ENCODE measurements at regions not wholly inside any gene's neighbourhood (a gene's known extent, or its start where the extent isn't known, plus 50 kb on each side); places are given as distances from the start of the nearest gene placed in this dataset.

DNA sequence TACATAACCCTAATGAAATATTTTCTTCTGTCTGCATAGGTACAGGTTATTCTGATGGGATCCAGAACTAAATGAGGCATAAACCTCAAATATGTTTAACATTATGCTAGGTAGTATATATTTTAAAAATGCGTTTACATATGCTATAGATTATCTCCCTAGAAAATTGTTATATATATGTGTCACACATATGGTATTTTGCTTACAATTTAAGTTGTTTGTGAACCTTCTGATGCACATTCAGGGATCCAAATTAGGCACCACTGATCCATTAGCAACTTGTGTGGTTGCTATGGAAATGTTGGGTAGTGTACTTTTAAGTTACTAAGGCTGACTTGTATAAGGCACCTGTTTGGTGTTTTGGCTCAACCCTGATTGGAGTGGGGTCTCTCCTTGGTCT lies 456.7 kb downstream of the AEBP2 start:
- H3K36me3 Mint-ChIP-seq (ENCODE audit: low read depth): no peaks in the 10 kb centered on the region
- no peak for ATAC-seq
- peaks cover 3% of the 10 kb centered on the region for H3K4me1 Mint-ChIP-seq (ENCODE audit: low read depth)
- no peaks in the 10 kb centered on the region for H3K9me3 Mint-ChIP-seq (ENCODE audit: insufficient read depth)
- CTCF ChIA-PET: interaction anchor here (1.0 kb wide), 1 partner anchor 157 kb away, joined by 3 read pairs; no protein-coding TSS in a partner anchor
- H3K27me3 Mint-ChIP-seq (ENCODE audit: low read depth): peaks cover 5% of the 10 kb centered on the region
- no peak overlapping the region for H3K27ac Mint-ChIP-seq
- no peak for DNase-seq
- H3K4me3 Mint-ChIP-seq: no peak overlapping the region
- POLR2A ChIA-PET: no interaction called here

DNA sequence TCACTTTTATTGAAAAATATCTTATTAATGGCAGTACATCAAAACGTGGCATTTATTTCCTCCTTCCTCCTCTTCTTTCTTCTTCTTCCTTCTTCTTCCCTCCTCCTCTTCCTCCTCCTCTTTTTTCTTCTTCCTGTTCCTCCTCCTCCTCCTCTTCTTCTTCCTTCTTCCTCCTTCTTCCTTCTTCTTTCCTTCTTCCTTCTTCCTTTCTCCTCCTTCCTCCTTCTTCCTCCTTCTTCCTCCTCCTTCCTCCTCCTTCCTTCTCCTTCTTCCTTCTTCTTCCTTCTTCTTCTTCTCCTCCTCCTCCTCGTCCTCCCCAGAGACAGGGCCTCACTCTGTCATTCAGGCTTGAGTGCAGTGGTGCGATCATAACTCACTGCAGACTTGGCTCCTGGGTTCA lies 457.2 kb downstream of the AEBP2 start:
- peaks cover 3% of the 10 kb centered on the region for H3K4me1 Mint-ChIP-seq (ENCODE audit: low read depth)

DNA sequence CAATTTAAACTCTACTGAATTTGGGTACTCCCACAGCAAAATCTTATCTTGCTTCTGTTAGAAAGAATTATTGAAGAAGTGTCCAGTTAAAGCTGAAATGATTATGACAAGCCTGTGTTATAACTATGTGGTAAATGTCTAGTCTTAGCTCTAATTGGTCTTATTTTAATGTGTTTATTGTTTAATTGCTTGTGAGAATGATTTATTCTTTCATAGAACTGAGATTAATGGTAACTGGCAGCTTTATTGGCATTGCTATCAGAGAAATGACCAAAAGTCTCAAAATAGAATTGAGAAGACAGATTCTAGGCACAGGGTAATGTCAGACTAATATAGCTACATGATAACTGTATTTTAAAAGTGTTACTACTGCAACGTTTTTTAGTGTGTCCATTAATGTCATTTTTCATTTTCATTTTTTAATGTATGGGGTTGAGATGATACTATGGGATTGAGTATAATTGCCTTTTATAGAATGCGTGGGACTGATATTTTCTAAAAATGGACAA lies 458.7 kb downstream of the AEBP2 start:
- ATAC-seq (no peak), DNase-seq (no peak)
- peaks cover 3% of the 10 kb centered on the region for H3K27me3 Mint-ChIP-seq (ENCODE audit: low read depth)
- H3K36me3 Mint-ChIP-seq (ENCODE audit: low read depth): no peaks in the 10 kb centered on the region
- ChIA-PET CTCF (interaction anchor here (0.9 kb wide), 1 partner anchor 17 kb away, joined by 3 read pairs; no protein-coding TSS in a partner anchor), POLR2A (no interaction called here)
- H3K27ac Mint-ChIP-seq: no peak overlapping the region
- H3K4me3 Mint-ChIP-seq: no peak overlapping the region
- H3K4me1 Mint-ChIP-seq (ENCODE audit: low read depth): peaks cover 3% of the 10 kb centered on the region
- no peaks in the 10 kb centered on the region for H3K9me3 Mint-ChIP-seq (ENCODE audit: insufficient read depth)

More for the DNA sequence above, 457.2 kb downstream of the AEBP2 start:
- Mint-ChIP-seq H3K4me3 (no peak overlapping the region), H3K27ac (no peak overlapping the region), H3K36me3 (ENCODE audit: low read depth) (no peaks in the 10 kb centered on the region), H3K9me3 (ENCODE audit: insufficient read depth) (no peaks in the 10 kb centered on the region), H3K27me3 (ENCODE audit: low read depth) (peaks cover 3% of the 10 kb centered on the region)
- POLR2A ChIA-PET: no interaction called here
- no peak for ATAC-seq
- CTCF ChIA-PET: interaction anchor here (1.0 kb wide), 1 partner anchor 157 kb away, joined by 3 read pairs; no protein-coding TSS in a partner anchor
- DNase-seq: no peak

DNA sequence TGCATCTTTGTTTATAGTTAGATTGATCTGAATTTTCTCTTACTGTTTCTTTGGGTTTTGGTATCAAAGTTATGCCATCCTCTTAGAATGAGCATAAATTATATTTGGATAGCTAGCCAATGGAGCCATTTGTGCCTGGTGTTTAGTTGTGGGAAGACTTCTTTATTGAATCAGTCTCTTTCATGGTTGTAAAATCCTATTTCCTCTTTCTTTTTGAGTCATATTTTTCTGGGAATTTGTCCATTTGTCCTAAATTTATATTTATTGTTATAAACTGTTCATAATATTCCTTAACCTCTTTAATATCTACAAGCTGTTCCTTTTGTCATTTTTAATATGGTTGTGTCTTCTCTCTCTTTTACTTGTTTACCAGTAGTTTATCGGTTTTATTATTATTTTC lies 462.5 kb downstream of the AEBP2 start:
- H3K4me3 Mint-ChIP-seq: no peak overlapping the region
- no peaks in the 10 kb centered on the region for H3K36me3 Mint-ChIP-seq (ENCODE audit: low read depth)
- no peaks in the 10 kb centered on the region for H3K27me3 Mint-ChIP-seq (ENCODE audit: low read depth)
- no peak overlapping the region for H3K27ac Mint-ChIP-seq
- no peak for ATAC-seq
- ChIA-PET CTCF (no interaction called here), POLR2A (no interaction called here)
- no peaks in the 10 kb centered on the region for H3K9me3 Mint-ChIP-seq (ENCODE audit: insufficient read depth)
- no peak for DNase-seq
- H3K4me1 Mint-ChIP-seq (ENCODE audit: low read depth): no peaks in the 10 kb centered on the region

DNA sequence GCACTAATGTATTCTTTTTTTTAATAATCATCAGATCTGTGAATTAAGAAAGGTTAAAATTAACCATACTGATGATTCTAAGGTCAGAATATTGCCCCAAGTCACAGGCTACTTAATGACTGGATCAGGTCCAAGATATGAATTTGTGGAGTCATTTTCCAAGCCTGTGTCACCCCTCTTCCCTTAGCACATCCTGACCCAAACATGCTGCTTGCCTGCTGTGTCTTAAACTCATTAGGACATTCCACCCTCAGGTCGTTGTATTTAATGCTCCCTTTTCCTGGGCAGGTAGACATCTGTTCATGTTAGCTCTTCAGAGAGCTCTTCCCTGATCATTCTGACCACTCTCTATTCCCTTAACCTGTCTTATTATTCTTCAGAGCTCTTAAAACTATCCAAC lies 463.5 kb upstream of the PDE3A start:
- ChIA-PET POLR2A (no interaction called here), CTCF (no interaction called here)
- no peak overlapping the region for H3K27ac Mint-ChIP-seq
- H3K36me3 Mint-ChIP-seq (ENCODE audit: low read depth): no peaks in the 10 kb centered on the region
- ATAC-seq: no peak
- H3K4me3 Mint-ChIP-seq: no peak overlapping the region
- no peaks in the 10 kb centered on the region for H3K9me3 Mint-ChIP-seq (ENCODE audit: insufficient read depth)
- peaks cover 5% of the 10 kb centered on the region for H3K4me1 Mint-ChIP-seq (ENCODE audit: low read depth)
- DNase-seq: no peak
- no peaks in the 10 kb centered on the region for H3K27me3 Mint-ChIP-seq (ENCODE audit: low read depth)

DNA sequence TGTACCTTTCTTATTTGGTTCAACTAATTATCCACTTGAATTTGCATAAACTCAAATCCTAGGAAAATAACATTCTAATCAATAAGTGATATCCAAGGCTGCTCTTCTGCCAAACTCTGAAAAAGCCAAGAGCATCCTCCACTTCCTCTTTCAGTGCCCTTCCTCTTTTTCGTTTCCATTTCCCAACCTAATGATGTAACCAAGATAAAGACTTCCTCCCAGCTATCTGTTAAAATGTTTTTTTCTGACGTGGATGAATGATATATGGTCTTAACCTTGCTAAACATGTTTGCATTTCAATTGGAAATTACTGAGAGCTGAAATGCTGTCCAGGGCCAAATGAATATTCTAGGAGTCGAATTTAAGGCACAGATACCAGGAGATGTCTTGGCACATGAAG lies 459.5 kb upstream of the PDE3A start:
- DNase-seq: no peak
- ChIA-PET POLR2A (no interaction called here), CTCF (no interaction called here)
- Mint-ChIP-seq H3K27ac (no peak overlapping the region), H3K4me1 (ENCODE audit: low read depth) (peaks cover 5% of the 10 kb centered on the region), H3K36me3 (ENCODE audit: low read depth) (no peaks in the 10 kb centered on the region), H3K4me3 (no peak overlapping the region), H3K9me3 (ENCODE audit: insufficient read depth) (no peaks in the 10 kb centered on the region), H3K27me3 (ENCODE audit: low read depth) (no peaks in the 10 kb centered on the region)
- ATAC-seq: no peak

DNA sequence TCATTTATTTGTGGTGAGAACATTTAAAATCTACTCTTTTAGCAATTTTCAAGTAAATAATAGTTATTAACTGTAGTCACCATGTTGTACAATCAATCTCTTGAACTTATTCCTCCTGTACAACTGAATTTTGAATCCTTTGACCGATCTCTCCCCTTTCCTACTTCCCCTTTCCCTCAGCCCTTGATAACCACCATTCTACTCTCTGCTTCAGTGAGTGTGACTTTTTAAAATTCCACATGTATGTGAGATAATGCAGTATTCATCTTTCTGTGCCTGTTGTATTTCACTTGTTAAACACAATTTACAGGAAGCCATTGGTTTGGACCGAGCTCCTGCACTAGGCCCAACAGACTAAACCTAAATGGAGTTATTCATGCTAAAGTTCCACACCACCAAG lies 458.9 kb upstream of the PDE3A start:
- ChIA-PET POLR2A (no interaction called here), CTCF (interaction anchor here (0.9 kb wide), 1 partner anchor 72 kb away, joined by 3 read pairs; no protein-coding TSS in a partner anchor)
- no peaks in the 10 kb centered on the region for H3K36me3 Mint-ChIP-seq (ENCODE audit: low read depth)
- H3K27ac Mint-ChIP-seq: no peak overlapping the region
- DNase-seq (no peak), ATAC-seq (no peak)
- H3K4me3 Mint-ChIP-seq: no peak overlapping the region
- H3K27me3 Mint-ChIP-seq (ENCODE audit: low read depth): no peaks in the 10 kb centered on the region
- no peaks in the 10 kb centered on the region for H3K9me3 Mint-ChIP-seq (ENCODE audit: insufficient read depth)
- peaks cover 5% of the 10 kb centered on the region for H3K4me1 Mint-ChIP-seq (ENCODE audit: low read depth)

DNA sequence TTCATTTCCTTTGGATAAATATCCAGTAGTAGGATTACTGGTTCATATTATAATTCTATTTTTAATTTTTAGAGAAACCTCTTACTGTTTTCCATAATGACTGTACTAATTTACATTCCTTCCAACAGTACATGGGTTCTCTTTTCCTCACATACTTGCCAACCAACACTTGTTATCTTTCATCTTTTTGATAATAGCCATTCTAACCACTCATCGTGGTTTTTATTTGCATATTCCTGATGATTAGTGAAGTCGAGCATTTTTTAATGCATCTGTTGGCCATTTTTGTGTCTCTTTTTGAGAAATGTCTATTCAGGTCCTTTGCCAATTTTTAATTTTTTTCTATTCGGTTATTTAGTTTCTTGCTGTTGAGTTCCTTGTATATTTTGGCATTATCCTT lies 457.7 kb upstream of the PDE3A start:
- ChIA-PET CTCF (no interaction called here), POLR2A (no interaction called here)

DNA sequence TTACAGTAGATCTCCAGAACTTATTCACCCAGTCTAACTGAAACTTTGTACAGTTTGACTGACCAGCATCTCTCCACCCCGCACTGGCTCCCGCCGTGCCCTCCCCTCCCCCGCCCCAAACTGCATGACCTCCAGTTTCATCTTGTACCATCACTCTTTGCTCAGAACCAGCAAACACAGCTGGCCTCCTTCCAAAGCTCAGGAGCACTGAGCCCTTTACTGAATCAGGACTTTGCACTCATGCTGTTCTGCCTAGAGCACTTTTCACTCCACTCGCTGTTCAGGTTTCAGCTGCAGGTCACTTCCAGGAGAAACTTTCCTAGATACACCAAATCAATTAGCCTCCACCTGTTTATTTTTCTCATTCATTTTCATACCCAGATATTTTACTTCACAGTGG lies 455.3 kb upstream of the PDE3A start:
- H3K27ac Mint-ChIP-seq: no peak overlapping the region
- no peaks in the 10 kb centered on the region for H3K27me3 Mint-ChIP-seq (ENCODE audit: low read depth)
- CTCF ChIA-PET: no interaction called here
- POLR2A ChIA-PET: no interaction called here
- H3K9me3 Mint-ChIP-seq (ENCODE audit: insufficient read depth): no peaks in the 10 kb centered on the region
- ATAC-seq (no peak), DNase-seq (no peak)
- H3K36me3 Mint-ChIP-seq (ENCODE audit: low read depth): no peaks in the 10 kb centered on the region
- H3K4me1 Mint-ChIP-seq (ENCODE audit: low read depth): peaks cover 5% of the 10 kb centered on the region
- H3K4me3 Mint-ChIP-seq: no peak overlapping the region

More for the DNA sequence above, 457.7 kb upstream of the PDE3A start:
- ATAC-seq (no peak), DNase-seq (no peak)
- no peaks in the 10 kb centered on the region for H3K27me3 Mint-ChIP-seq (ENCODE audit: low read depth)
- H3K27ac Mint-ChIP-seq: no peak overlapping the region
- no peaks in the 10 kb centered on the region for H3K9me3 Mint-ChIP-seq (ENCODE audit: insufficient read depth)
- peaks cover 5% of the 10 kb centered on the region for H3K4me1 Mint-ChIP-seq (ENCODE audit: low read depth)
- no peaks in the 10 kb centered on the region for H3K36me3 Mint-ChIP-seq (ENCODE audit: low read depth)
- no peak overlapping the region for H3K4me3 Mint-ChIP-seq

DNA sequence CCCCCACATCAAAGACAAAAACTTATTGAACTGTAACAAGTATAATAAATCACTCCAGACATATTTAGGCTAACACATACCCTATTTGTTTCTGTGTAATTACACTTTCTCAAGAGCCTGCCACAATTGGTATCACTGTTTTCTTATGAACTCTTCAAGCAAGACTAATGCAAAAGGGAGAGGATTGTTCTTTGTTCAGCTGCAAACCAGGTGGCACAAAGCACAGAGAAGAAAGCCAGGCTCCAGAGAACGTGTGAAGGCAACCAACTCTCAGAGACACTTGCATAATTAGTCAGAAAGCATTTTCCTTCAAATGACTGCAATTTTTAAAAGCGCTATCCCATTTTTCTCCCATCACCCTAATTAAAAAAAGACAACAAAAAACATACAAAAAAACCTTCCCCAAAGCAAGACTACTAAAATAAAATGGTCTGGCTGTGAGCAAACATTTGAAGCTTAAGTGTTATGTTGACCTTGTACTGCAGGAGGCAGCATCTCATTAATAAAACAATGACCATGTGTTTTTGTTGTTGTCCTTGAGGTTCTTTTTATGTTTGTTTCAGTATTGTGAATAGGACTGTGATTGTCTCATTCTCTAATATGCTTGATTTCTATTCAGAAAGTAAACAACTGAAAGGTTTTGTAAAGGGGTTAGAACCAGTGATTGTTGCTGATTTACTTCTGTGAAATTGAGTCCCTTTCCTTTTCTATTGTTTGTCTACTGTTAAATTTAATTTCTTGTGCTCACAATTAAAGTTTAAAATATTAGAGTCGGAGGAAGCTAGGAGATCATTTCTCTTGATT lies 452.7 kb upstream of the PDE3A start:
- Mint-ChIP-seq H3K27me3 (ENCODE audit: low read depth) (no peaks in the 10 kb centered on the region), H3K9me3 (ENCODE audit: insufficient read depth) (no peaks in the 10 kb centered on the region), H3K4me1 (ENCODE audit: low read depth) (no peaks in the 10 kb centered on the region), H3K4me3 (no peak overlapping the region), H3K27ac (no peak overlapping the region), H3K36me3 (ENCODE audit: low read depth) (no peaks in the 10 kb centered on the region)
- ChIA-PET POLR2A (no interaction called here), CTCF (interaction anchor here (1.2 kb wide), 1 partner anchor 18 kb away, joined by 3 read pairs; no protein-coding TSS in a partner anchor)
- DNase-seq (no peak), ATAC-seq (no peak)

DNA sequence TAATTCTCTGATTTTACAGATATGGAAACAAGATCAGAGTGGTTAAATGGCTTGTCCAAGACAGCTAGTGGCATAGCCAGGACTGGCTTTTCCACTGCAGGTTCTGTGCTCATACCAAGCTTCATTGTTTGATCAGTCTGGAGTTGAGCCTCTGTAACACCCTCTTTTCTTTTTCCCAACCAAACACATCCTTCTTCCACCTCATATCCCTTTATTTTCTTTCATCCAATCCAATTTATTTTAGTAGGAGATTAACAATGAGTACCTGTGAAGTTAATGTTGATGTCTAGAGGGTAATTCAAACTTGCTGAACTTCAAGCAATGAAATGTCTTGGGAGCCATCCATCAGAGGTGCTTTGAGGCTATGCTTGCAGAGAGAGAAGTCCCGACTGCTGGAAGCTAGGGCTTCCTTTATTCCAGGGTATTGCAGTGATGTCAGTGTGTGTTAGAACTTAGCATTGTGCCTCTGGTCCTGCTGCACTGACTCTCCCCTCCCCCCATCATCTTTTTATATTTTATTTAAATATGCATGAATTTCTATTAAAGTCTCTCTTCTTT lies 452.1 kb upstream of the PDE3A start:
- Mint-ChIP-seq H3K36me3 (ENCODE audit: low read depth) (no peaks in the 10 kb centered on the region), H3K9me3 (ENCODE audit: insufficient read depth) (no peaks in the 10 kb centered on the region), H3K27ac (no peak overlapping the region), H3K4me3 (no peak overlapping the region), H3K27me3 (ENCODE audit: low read depth) (no peaks in the 10 kb centered on the region), H3K4me1 (ENCODE audit: low read depth) (no peaks in the 10 kb centered on the region)
- ChIA-PET POLR2A (no interaction called here), CTCF (no interaction called here)
- DNase-seq (no peak), ATAC-seq (no peak)

DNA sequence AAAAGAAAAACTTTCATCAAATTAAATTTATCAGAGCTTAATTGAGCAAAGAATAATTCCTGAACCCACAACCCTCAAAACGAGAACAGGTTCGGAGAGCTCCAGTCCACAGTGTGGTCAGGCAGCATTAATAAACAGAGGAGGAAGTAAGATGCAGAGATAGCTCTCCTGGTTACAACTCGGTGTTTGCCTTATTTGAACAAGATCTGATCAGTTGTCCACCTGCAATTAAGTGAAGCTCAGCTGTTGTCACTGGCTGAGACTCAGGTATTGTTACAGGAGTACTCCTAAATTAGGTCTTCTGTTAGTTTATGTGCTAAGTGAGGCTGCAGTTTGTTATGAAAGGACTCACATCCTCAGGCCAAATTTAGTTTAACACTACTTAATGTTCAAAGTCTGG lies 451.4 kb upstream of the PDE3A start:
- Mint-ChIP-seq H3K27ac (no peak overlapping the region), H3K9me3 (ENCODE audit: insufficient read depth) (no peaks in the 10 kb centered on the region), H3K4me3 (no peak overlapping the region), H3K36me3 (ENCODE audit: low read depth) (no peaks in the 10 kb centered on the region), H3K27me3 (ENCODE audit: low read depth) (no peaks in the 10 kb centered on the region), H3K4me1 (ENCODE audit: low read depth) (no peaks in the 10 kb centered on the region)
- CTCF ChIA-PET: interaction anchor here (0.7 kb wide), 1 partner anchor 475 kb away, joined by 4 read pairs; no protein-coding TSS in a partner anchor
- ATAC-seq (no peak), DNase-seq (no peak)
- POLR2A ChIA-PET: no interaction called here

All from activated CD8-positive, alpha-beta T cell treated with anti-CD3 and anti-CD28 coated beads, Interleukin-2, amount 10 ng/mL, durations not matched to agents 7 days and 5 days (primary cell).